ENCODE measurements at regions not wholly inside any gene's neighbourhood (a gene's known extent, or its start where the extent isn't known, plus 50 kb on each side); places are given as distances from the start of the nearest gene placed in this dataset.

DNA sequence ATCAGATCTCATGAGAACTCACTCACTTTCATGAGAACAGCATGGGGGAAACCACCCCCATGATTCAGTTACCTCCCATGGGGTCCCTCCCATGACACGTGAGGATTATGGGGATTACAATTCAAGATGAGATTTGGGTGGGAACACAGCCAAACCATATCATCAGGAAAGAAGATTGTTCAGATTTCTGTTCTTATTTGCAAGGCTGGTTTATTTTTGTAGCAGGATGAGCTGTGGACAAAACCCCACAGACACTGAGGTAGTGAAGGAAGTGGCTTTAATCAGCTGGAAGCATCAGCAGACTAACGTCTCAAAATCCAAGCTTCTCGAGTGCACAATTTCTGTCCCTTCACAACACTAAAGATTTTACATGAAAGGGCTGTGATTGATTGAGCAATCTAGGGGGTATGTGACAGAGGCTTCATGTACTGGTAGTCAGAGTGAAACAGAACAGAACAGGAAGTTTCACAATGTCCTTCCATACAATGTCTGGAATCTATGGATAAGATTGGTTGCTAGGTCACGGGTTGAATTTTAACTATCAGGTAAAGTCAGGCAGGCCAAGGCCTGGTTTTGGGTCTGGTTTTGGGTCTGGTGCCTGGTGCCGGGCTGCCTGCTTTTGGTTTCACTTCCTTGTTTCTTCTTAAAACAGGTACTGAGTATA is 91.3 kb upstream of the ZNF366 start:
- TF ChIP-seq, protein P1, sequence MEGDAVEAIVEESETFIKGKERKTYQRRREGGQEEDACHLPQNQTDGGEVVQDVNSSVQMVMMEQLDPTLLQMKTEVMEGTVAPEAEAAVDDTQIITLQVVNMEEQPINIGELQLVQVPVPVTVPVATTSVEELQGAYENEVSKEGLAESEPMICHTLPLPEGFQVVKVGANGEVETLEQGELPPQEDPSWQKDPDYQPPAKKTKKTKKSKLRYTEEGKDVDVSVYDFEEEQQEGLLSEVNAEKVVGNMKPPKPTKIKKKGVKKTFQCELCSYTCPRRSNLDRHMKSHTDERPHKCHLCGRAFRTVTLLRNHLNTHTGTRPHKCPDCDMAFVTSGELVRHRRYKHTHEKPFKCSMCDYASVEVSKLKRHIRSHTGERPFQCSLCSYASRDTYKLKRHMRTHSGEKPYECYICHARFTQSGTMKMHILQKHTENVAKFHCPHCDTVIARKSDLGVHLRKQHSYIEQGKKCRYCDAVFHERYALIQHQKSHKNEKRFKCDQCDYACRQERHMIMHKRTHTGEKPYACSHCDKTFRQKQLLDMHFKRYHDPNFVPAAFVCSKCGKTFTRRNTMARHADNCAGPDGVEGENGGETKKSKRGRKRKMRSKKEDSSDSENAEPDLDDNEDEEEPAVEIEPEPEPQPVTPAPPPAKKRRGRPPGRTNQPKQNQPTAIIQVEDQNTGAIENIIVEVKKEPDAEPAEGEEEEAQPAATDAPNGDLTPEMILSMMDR (IDR thresholded peaks at IDR 0.05; ENCODE audit: low read depth, low read length, poor library complexity, severe bottlenecking), result no peak
- no peak for TF ChIP-seq EZH2phosphoT487 (IDR thresholded peaks at IDR 0.05; ENCODE audit: borderline replicate concordance, low read length)
- Histone ChIP-seq H3K4me3 (ENCODE audit: low read length) (no peak overlapping the region), H3F3A (ENCODE audit: control insufficient read depth, insufficient read depth) (no peaks in the 10 kb centered on the region), H4K20me1 (ENCODE audit: control insufficient read depth, insufficient read depth, low read depth, low read length) (no peaks in the 10 kb centered on the region), H3K27ac (ENCODE audit: low read depth, low read length) (no peak overlapping the region), H3K4me1 (ENCODE audit: control insufficient read depth, low read length) (peaks cover 10% of the 10 kb centered on the region), H3K27me3 (ENCODE audit: control insufficient read depth, low read length) (no peaks in the 10 kb centered on the region), H3K9me3 (ENCODE audit: control insufficient read depth, insufficient read depth, low read length) (peaks cover 4% of the 10 kb centered on the region; the same call in 1 of the 2 replicates), H3K79me2 (ENCODE audit: control insufficient read depth, low read length) (no peaks in the 10 kb centered on the region), H3K36me3 (ENCODE audit: control insufficient read depth, low read length) (no peaks in the 10 kb centered on the region), H3K4me2 (ENCODE audit: low read length) (peak overlapping the region; percentile 9; the same call in 1 of the 2 replicates), H3K9me2 (replicated peaks; ENCODE audit: control insufficient read depth, low read length) (no peaks in the 10 kb centered on the region)

DNA sequence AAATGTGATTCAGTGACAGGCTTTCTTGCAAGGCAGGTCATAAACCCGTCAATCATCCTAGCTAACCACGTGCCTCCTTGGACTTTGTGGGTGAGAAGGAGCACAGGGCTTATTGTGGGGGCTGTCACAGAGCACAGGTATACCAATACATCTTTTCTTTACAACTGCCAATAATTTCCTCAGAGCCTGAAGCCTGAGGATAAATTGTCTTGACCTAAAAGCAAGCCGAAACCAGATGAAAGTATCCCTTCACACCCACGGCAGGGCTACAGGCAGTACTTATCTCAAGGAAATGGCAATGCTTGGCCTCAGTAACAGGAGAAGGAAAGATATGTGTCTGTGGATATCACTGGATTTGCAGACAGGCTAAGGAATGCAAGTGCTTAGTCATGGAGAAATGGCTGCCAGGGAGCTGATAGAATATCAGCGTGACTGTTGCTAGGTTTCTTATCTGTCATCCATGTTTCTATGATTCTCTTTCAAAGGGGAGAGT is 90.3 kb upstream of the ZNF366 start:
- no peaks in the 10 kb centered on the region for H3F3A ChIP-seq (ENCODE audit: control insufficient read depth, insufficient read depth)
- H3K4me2 ChIP-seq (ENCODE audit: low read length), result no peak overlapping the region
- H3K36me3 ChIP-seq (ENCODE audit: control insufficient read depth, low read length), result no peaks in the 10 kb centered on the region
- H3K4me3 ChIP-seq (ENCODE audit: low read length), result no peak overlapping the region
- H3K27ac ChIP-seq (ENCODE audit: low read depth, low read length), result no peak overlapping the region
- no peaks in the 10 kb centered on the region for H3K9me2 ChIP-seq (replicated peaks; ENCODE audit: control insufficient read depth, low read length)
- H4K20me1 ChIP-seq (ENCODE audit: control insufficient read depth, insufficient read depth, low read depth, low read length), result no peaks in the 10 kb centered on the region
- TF ChIP-seq, protein P1 (IDR thresholded peaks at IDR 0.05; ENCODE audit: low read depth, low read length, poor library complexity, severe bottlenecking), result no peak
- no peak for TF ChIP-seq EZH2phosphoT487 (IDR thresholded peaks at IDR 0.05; ENCODE audit: borderline replicate concordance, low read length)
- peaks cover 10% of the 10 kb centered on the region for H3K4me1 ChIP-seq (ENCODE audit: control insufficient read depth, low read length)
- peaks cover 4% of the 10 kb centered on the region; the same call in 1 of the 2 replicates for H3K9me3 ChIP-seq (ENCODE audit: control insufficient read depth, insufficient read depth, low read length)
- no peaks in the 10 kb centered on the region for H3K27me3 ChIP-seq (ENCODE audit: control insufficient read depth, low read length)
- no peaks in the 10 kb centered on the region for H3K79me2 ChIP-seq (ENCODE audit: control insufficient read depth, low read length)

DNA sequence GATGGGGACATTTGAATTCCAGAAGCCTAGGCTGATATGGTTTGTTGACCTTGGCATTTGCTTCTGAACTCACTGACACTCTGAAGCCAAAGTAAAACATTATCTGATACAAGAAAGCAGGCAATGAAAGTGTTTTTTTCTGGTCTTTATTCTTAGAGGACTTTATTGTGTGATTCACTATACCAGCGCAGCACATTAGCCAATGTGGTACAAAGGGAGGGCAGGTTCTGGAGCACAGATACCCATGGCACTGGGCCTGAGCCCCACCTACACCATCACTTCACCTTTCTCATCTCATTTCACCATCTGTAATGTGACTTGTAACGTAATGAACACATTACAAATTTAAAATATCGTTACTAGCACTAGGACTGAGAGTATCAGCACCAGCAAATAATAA is 89.7 kb upstream of the ZNF366 start:
- H3K4me3 ChIP-seq (ENCODE audit: low read length), result no peak overlapping the region
- peaks cover 4% of the 10 kb centered on the region; the same call in 1 of the 2 replicates for H3K9me3 ChIP-seq (ENCODE audit: control insufficient read depth, insufficient read depth, low read length)
- TF ChIP-seq, protein P1 (IDR thresholded peaks at IDR 0.05; ENCODE audit: low read depth, low read length, poor library complexity, severe bottlenecking), result no peak
- TF ChIP-seq EZH2phosphoT487 (IDR thresholded peaks at IDR 0.05; ENCODE audit: borderline replicate concordance, low read length), result no peak
- no peaks in the 10 kb centered on the region for H3K36me3 ChIP-seq (ENCODE audit: control insufficient read depth, low read length)
- no peaks in the 10 kb centered on the region for H4K20me1 ChIP-seq (ENCODE audit: control insufficient read depth, insufficient read depth, low read depth, low read length)
- H3K9me2 ChIP-seq (replicated peaks; ENCODE audit: control insufficient read depth, low read length), result no peaks in the 10 kb centered on the region
- H3K4me2 ChIP-seq (ENCODE audit: low read length), result no peak overlapping the region
- H3F3A ChIP-seq (ENCODE audit: control insufficient read depth, insufficient read depth), result no peaks in the 10 kb centered on the region
- no peaks in the 10 kb centered on the region for H3K27me3 ChIP-seq (ENCODE audit: control insufficient read depth, low read length)
- H3K27ac ChIP-seq (ENCODE audit: low read depth, low read length), result no peak overlapping the region
- peaks cover 10% of the 10 kb centered on the region for H3K4me1 ChIP-seq (ENCODE audit: control insufficient read depth, low read length)
- no peaks in the 10 kb centered on the region for H3K79me2 ChIP-seq (ENCODE audit: control insufficient read depth, low read length)
